Fibroblast of lung (primary cell): ENCODE measurements at regions not wholly inside any gene's neighbourhood (a gene's known extent, or its start where the extent isn't known, plus 50 kb on each side); places are given as distances from the start of the nearest gene placed in this dataset.

Experiments
- CTCF ChIP-seq, 2 donors: IDR thresholded peaks in 1 of 2; conservative IDR thresholded peaks in 1 of 2; 1 replicate in 1 of 2; 2 replicates in 1 of 2; pipeline ENCODE4 v1.5.1; 2011 to 2012; ENCODE audit warnings: low read length in 2 of 2, control low read depth in 1 of 2, inconsistent platforms in 1 of 2, low read depth in 1 of 2, mild to moderate bottlenecking in 1 of 2
- EZH2 ChIP-seq: IDR thresholded peaks from 2 replicates; pipeline ENCODE4 v1.5.1; 2012; ENCODE audit warnings: low read length, control low read depth, mild to moderate bottlenecking; ENCODE audit errors: missing control alignments

- no peak for TF ChIP-seq CTCF (conservative IDR thresholded peaks at IDR 0.05 in 1 of 2, IDR thresholded peaks at IDR 0.05 in 1 of 2; ENCODE audit: low read depth in 1 of 2, low read length in 2 of 2)
- TF ChIP-seq EZH2 = no peak
These were observed 196.0 kb downstream of the ZEB2 start for GRCh38 chr2:144323946-144324345.
